A673 (cell line): ENCODE measurements at regions not wholly inside any gene's neighbourhood (a gene's known extent, or its start where the extent isn't known, plus 50 kb on each side); places are given as distances from the start of the nearest gene placed in this dataset.

Experiments used
- BruUV-seq: library from RNA; stranded (reverse); fragments of 400-500 nt; replicated peaks from 2 replicates; lab custom pipeline; 2021; lab: Mats Ljungman, UMichigan
- CTCF ChIA-PET: fragments of 300-600 bp; sonication (Branson Sonifier 250); formaldehyde crosslinking; loops from one replicate; lab custom pipeline; 2022; ENCODE audit warnings: antibody characterized with exemption; lab: Charles Lee
- POLR2A ChIA-PET: fragments of 300-600 bp; sonication (Branson Sonifier 250); formaldehyde crosslinking; loops from one replicate; lab custom pipeline; 2022; ENCODE audit warnings: antibody characterized with exemption; ENCODE audit not compliant: low non-redundant PET; lab: Charles Lee
- DNase-seq: peaks from one replicate; pipeline ENCODE4 v3.0.0-alpha.2; 2015; ENCODE audit warnings: low spot score
- H3K27ac ChIP-seq: fragments of 200-600 bp; sonication (generic); 2 replicates; pipeline ENCODE4 v1.5.1; 2016; ENCODE audit warnings: mixed run types, low read depth, mild to moderate bottlenecking, mixed read lengths, antibody characterized with exemption, low read length; ENCODE audit not compliant: poor library complexity, severe bottlenecking
- H3K27me3 ChIP-seq: fragments of 200-600 bp; sonication (generic); replicated peaks from 2 replicates; pipeline ENCODE4 v1.6.1; 2017; ENCODE audit warnings: mixed run types, low read depth, mild to moderate bottlenecking, mixed read lengths, antibody characterized with exemption, low read length; ENCODE audit not compliant: insufficient read depth, poor library complexity
- H3K36me3 ChIP-seq: fragments of 200-600 bp; sonication (generic); 2 replicates; pipeline ENCODE4 v1.6.1; 2016; ENCODE audit warnings: mixed run types, mild to moderate bottlenecking, mixed read lengths, antibody characterized with exemption, low read length; ENCODE audit not compliant: insufficient read depth, poor library complexity, severe bottlenecking
- H3K4me1 ChIP-seq: fragments of 200-600 bp; sonication (generic); 2 replicates; pipeline ENCODE4 v1.6.1; 2017; ENCODE audit warnings: mixed run types, mild to moderate bottlenecking, mixed read lengths, antibody characterized with exemption, low read length; ENCODE audit not compliant: insufficient read depth, poor library complexity, severe bottlenecking
- H3K4me3 ChIP-seq: fragments of 200-600 bp; sonication (generic); 2 replicates; pipeline ENCODE4 v1.5.1; 2016; ENCODE audit warnings: low read depth, mixed run types, mild to moderate bottlenecking, mixed read lengths, low read length; ENCODE audit not compliant: poor library complexity, severe bottlenecking
- H3K9me3 ChIP-seq: fragments of 200-600 bp; sonication (generic); 2 replicates; pipeline ENCODE4 v1.6.1; 2016; ENCODE audit warnings: mixed run types, low read depth, mild to moderate bottlenecking, mixed read lengths, antibody characterized with exemption, low read length; ENCODE audit not compliant: poor library complexity, severe bottlenecking
- CTCF ChIP-seq: fragments of 300-800, 200-600 bp; sonication (generic); conservative IDR thresholded peaks from 2 replicates; pipeline ENCODE4 v1.5.1; 2017; ENCODE audit warnings: low read depth, mild to moderate bottlenecking, antibody characterized with exemption, low read length, moderate library complexity, mixed read lengths
- EZH2 ChIP-seq: fragments of 200-600 bp; sonication (generic); IDR thresholded peaks from 2 replicates; pipeline ENCODE4 v1.6.1; 2017; ENCODE audit warnings: borderline replicate concordance, low read depth, mild to moderate bottlenecking, mixed read lengths, antibody characterized with exemption, low read length; ENCODE audit not compliant: poor library complexity, severe bottlenecking
- intact Hi-C: fragments of 100-400 bp; cut with micrococcal nuclease; formaldehyde crosslinking; loops from one replicate; pipeline ENCODE4 v1.10.0; 2022; ENCODE audit not compliant: unreplicated experiment

GRCh38 chr13:105996391-105997025, 539.0 kb downstream of the EFNB2 start:
- CTCF ChIA-PET = no interaction called here
- Histone ChIP-seq H3K27me3 (no peaks in the 10 kb centered on the region), H3K27ac (no peak overlapping the region), H3K4me1 (no peaks in the 10 kb centered on the region), H3K4me3 (no peak overlapping the region), H3K36me3 (no peaks in the 10 kb centered on the region), H3K9me3 (no peaks in the 10 kb centered on the region)
- intact Hi-C loops = loop anchor here (10.0 kb wide), 1 partner anchor 538 kb away; the partner anchor contains the start of gene EFNB2
- TF ChIP-seq EZH2 (no peak), CTCF (no peak)
- POLR2A ChIA-PET = no interaction called here
- BruUV-seq = no TSS peak
- DNase-seq = no peak

DNA sequence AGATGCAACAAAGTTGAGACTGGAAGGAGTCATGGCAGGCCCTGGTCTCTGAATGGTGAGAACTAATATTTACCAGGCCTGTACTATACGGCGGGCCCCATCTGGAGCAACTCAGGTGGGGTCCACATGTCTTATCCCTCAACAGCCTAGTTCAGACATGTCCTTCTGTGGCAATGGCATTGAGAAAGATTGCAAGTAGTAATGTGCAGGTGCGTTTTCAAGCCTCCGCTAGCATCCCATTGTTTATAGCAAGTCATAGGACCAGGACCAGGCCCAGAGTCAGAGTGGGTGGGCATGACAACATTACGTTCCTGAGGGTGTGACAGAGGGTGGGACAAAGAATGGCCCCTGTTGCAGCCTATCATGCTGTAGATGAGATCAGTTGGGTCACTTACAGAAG, 541.1 kb downstream of the EFNB2 start:
- no peak for TF ChIP-seq CTCF
- no peak for TF ChIP-seq EZH2
- no TSS peak for BruUV-seq
- CTCF ChIA-PET = no interaction called here
- H3K4me3 ChIP-seq = no peak overlapping the region
- POLR2A ChIA-PET = no interaction called here
- no peaks in the 10 kb centered on the region for H3K4me1 ChIP-seq
- no peak for DNase-seq
- no peaks in the 10 kb centered on the region for H3K27me3 ChIP-seq
- no peaks in the 10 kb centered on the region for H3K9me3 ChIP-seq
- intact Hi-C loops = loop anchor here (10.0 kb wide), 1 partner anchor 540 kb away; the partner anchor contains the start of gene EFNB2
- no peak overlapping the region for H3K27ac ChIP-seq
- H3K36me3 ChIP-seq = no peaks in the 10 kb centered on the region

DNA sequence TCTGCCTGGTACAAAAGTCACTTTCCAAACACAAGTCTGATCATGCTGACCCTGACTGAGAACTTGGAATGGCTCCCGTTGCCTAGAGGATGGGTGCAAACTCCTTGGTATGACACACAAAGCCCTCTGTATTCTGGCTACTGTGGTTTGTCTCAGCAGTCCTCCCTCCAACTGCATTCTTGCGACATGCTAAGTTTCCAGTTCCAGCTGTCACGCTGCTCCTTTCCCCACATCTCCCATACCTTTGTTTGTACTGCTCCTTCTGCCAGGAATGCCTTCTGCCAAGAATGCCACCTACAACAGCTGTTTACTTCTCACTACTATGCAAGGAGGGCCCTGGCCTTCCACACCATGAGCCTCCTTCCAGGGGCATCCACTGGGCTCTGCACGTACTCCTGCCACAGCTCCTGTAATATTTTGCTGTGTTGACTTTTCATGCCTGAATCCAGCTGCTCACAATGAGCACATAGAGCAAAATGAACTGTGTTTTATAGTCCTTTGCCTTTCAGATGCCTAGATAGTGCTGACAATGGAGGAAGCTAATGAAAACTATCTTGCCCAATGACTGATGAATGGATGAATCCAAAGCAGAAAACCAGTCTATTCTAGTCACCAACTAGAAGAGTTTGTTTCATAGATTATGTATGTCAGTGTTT, 543.7 kb downstream of the EFNB2 start:
- H3K4me1 ChIP-seq = no peaks in the 10 kb centered on the region
- TF ChIP-seq EZH2 (no peak), CTCF (no peak)
- ChIA-PET POLR2A (no interaction called here), CTCF (no interaction called here)
- H3K4me3 ChIP-seq = no peak overlapping the region
- no peak for DNase-seq
- no TSS peak for BruUV-seq
- no peaks in the 10 kb centered on the region for H3K36me3 ChIP-seq
- intact Hi-C loops = loop anchor here (10.0 kb wide), 1 partner anchor 543 kb away; the partner anchor contains the start of gene EFNB2
- H3K27me3 ChIP-seq = no peaks in the 10 kb centered on the region
- no peaks in the 10 kb centered on the region for H3K9me3 ChIP-seq
- H3K27ac ChIP-seq = no peak overlapping the region
